DMS114 treated with DMSO at 0.1 percent for 48 hours (cell line): ENCODE measurements at regions not wholly inside any gene's neighbourhood (a gene's known extent, or its start where the extent isn't known, plus 50 kb on each side); places are given as distances from the start of the nearest gene placed in this dataset.

Experiments
- DNase-seq: peaks from one replicate; lab custom pipeline; 2025; ENCODE audit not compliant: unreplicated experiment; lab: John Stamatoyannopoulos, UW

- no peak for DNase-seq
Observed at GRCh38 chr22:49108636-49109315, 718.9 kb downstream of the BRD1 start.

- no peak for DNase-seq
Observed at GRCh38 chr22:49107961-49108530, 719.6 kb downstream of the BRD1 start.

DNA sequence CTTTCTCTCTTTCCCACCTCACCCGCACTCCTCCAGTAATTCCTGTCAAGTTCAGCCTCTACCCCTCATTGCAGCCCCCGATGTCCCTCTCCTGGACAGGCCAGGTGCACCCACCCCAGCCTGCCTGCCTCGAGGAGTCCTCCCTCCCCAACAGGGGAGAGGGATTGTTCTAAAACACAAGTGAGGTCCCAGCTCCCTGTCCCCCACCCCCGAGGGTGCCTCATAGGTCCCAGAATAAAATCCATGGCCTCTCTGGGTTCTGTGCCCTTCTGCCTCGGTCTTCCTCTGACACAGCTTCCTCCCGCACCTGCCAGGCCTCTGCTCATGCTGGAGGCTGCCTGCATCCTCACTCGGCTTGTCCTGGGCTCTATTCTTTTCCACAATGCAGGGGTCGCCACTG is 720.1 kb downstream of the BRD1 start:
- no peak for DNase-seq

GRCh38 chr22:49106842-49107152 is 720.9 kb downstream of the BRD1 start:
- no peak for DNase-seq

- DNase-seq = no peak
Observed at GRCh38 chr22:49106096-49106841, 721.4 kb downstream of the BRD1 start.

- no peak for DNase-seq
Observed at GRCh38 chr22:49104434-49104833, 723.2 kb downstream of the BRD1 start.

DNA sequence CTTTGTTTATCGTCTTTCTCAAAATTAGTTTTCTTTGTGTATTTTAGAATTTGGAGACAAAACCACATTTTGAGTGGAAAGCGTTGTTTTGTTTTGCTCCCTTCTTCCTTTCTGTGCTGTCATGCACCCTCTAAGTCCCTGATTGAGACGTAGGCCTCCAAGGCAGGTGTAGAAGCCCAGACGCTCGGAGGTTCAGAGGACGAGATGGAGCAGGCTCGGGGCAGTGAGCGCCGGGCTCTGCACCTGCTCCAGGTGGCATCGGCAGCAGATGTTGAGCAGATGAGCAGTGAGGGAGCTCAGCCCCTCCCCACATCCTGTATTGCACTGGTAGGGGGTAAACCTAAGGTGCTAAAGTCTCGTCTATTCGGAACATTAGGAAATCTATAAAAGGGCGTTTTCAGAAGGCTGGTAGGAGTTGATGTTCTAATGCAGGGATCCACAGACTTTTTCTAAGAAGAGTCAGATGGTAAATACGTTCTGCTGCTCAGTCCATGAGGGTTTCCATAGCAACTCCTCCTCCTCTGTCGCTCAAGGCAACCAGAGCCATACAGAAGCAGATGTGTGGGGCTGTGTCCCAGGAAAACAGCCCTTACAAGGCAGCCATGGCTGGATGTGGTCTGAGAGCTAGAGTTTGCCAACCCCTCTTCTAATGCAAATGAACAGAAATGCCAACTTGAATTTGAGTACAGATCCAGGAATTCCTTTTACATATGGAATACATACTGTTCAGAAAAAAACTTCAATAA is 724.2 kb downstream of the BRD1 start:
- no peak for DNase-seq

DNA sequence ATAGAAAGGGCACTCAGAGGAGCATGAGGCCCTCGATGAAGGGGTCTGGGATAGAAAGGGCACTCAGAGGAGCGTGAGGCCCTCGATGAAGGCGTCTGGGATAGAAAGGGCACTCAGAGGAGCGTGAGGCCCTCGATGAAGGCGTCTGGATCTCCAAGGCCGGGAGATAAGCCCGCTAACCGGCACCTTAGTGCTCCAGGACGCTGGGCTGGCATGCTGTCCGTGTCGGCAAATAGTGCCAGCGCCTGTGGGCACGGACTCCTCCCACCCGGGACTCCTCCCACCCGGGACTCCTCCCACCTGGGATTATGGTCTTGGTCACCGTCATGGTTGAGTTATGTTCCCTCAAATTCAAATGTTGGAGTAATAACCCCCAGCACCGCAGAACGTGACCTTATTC is 725.3 kb downstream of the BRD1 start:
- DNase-seq = no peak

- DNase-seq = no peak
Observed at GRCh38 chr22:49101873-49102272, 725.8 kb downstream of the BRD1 start.

GRCh38 chr22:49101225-49101624 is 726.4 kb downstream of the BRD1 start:
- DNase-seq = no peak

DNA sequence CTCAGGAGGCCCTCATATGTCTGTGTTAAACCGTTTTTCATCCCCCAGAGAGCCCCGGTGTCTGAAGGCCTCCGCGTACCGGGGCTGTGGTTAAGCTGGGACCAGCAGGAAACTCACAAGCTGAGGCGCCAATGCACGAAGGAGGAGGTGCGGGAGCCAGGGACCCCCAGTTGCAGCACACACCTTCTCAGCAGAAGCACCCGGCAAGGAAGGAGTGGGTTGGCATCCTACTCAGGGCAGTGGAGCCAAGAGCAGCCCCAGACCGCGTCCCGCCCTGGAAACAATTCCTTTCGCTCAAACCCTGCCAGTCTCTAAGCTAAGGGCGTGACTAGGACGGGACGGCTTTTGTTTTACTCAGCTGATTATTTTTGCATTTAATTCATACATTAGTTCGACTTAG is 726.9 kb downstream of the BRD1 start:
- no peak for DNase-seq

- DNase-seq = no peak
Observed at GRCh38 chr22:49100316-49100715, 727.4 kb downstream of the BRD1 start.

DNA sequence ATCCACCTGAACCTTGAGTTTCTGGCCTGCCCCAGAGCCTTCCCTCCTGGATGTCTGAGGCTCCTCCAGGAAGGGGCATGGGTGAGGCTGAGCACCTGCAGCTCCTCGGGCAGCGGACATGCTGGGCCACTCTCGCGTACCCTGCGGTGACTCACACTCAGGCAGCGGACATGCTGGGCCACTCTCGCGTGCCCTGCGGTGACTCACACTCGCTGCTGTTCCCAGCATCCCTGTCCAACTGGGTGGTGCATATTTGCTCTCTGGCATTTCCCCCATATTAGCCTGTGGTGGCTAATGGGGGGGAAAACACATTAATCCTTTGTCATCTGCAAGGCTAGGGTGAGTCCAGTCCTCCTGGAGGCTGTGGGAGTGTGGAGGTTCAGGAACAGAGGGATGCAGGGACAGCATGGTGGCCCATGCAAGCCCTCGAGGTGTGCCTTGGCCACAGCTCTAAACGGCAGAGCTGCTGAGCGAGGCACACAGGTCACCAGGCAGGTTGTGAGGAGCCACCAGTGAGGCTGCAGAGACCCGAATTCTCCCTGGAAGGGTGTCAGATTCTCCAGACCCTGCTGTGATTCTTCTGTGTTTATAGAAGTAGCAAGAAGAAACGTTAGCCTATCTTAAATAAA is 728.1 kb downstream of the BRD1 start:
- DNase-seq = no peak

DNA sequence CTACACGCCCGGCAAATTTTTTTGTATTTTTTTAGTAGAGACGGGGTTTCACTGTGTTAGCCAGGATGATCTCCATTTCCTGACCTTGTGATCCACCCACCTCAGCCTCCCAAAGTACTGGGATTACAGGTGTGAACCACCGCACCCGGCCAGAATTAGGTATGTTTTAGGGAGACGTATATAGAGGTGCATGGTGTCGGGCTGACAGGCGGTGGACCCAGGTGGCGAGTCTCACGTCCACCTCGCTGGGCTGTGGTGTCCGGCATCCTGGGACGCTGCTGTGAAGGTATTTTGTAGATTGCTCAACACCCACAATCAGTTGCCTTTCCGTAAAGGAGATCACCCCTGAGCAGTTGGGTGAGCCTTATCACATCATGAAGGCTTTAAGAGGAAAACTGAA is 728.6 kb downstream of the BRD1 start:
- DNase-seq = no peak

- no peak for DNase-seq
Observed at GRCh38 chr22:49097966-49098365, 729.7 kb downstream of the BRD1 start.

- DNase-seq = no peak
Observed at GRCh38 chr22:49097171-49097925, 730.3 kb downstream of the BRD1 start.

- DNase-seq = no peak
Observed at GRCh38 chr22:49096476-49096875, 731.2 kb downstream of the BRD1 start.

DNA sequence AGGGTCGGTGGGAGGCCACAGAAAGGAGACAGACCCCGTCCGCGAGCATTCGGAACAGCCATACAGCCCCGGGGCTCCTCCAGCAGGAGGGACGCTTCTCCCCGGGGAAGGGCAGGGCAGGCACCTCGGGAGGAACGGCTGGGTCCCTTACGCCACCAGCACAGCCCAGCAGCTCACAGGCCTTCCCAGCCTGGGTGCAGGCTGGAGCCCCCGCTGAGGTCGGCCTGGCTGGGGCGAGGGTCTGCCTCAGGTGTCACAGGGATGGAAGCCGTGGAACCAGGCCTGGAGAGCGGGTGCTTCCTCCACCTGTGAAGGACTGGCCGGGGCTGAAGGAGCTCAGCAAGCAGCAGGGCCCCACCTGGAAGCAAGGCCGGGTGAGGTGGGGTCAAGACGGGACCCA is 732.3 kb downstream of the BRD1 start:
- DNase-seq = no peak

GRCh38 chr22:49094858-49095257 is 732.8 kb downstream of the BRD1 start:
- no peak for DNase-seq

GRCh38 chr22:49094151-49094550 is 733.5 kb downstream of the BRD1 start:
- DNase-seq = no peak
